HG02623 (cell line): ENCODE measurements at regions not wholly inside any gene's neighbourhood (a gene's known extent, or its start where the extent isn't known, plus 50 kb on each side); places are given as distances from the start of the nearest gene placed in this dataset.
"Not testable (repeated sequence)": the region's sequence is repeated elsewhere in the genome, so short reads cannot be mapped to it uniquely, and the experiment has no call there.

Experiments
- ATAC-seq: cut with Tn5 transposase; IDR thresholded peaks from one replicate; pipeline ENCODE4 v1.9.1; 2021; ENCODE audit warnings: moderate library complexity; ENCODE audit not compliant: unreplicated experiment

- ATAC-seq = no peak
Measured at GRCh38 chr1:221023482-221023881, 144.2 kb downstream of the HLX start.

GRCh38 chr1:221025501-221025900, 146.3 kb downstream of the HLX start:
- ATAC-seq = no peak

GRCh38 chr1:221025956-221026355, 146.7 kb downstream of the HLX start:
- ATAC-seq = no peak

- no peak for ATAC-seq
Measured at GRCh38 chr1:221029981-221030649, 150.9 kb downstream of the HLX start.

GRCh38 chr1:221030990-221031389, 151.7 kb downstream of the HLX start:
- ATAC-seq = no peak

- no peak for ATAC-seq
Measured at GRCh38 chr1:221031458-221032203, 152.4 kb downstream of the HLX start.

- ATAC-seq = no peak
Measured at GRCh38 chr1:221032204-221032585, 153.0 kb downstream of the HLX start.

- ATAC-seq = no peak
Measured at GRCh38 chr1:221032637-221033280, 153.5 kb downstream of the HLX start.

GRCh38 chr1:221035662-221036153, 156.5 kb downstream of the HLX start:
- ATAC-seq = no peak

GRCh38 chr1:221039616-221040015, 160.4 kb downstream of the HLX start:
- ATAC-seq = no peak

- no peak for ATAC-seq
Measured at GRCh38 chr1:221040101-221040500, 160.9 kb downstream of the HLX start.

- ATAC-seq = no peak
Measured at GRCh38 chr1:221040691-221041285, 161.5 kb downstream of the HLX start.

- ATAC-seq = no peak
Measured at GRCh38 chr1:221044538-221044937, 165.3 kb downstream of the HLX start.

GRCh38 chr1:221045151-221045550, 165.9 kb downstream of the HLX start:
- ATAC-seq = no peak

GRCh38 chr1:221045842-221046831, 166.9 kb downstream of the HLX start:
- peak; percentile 86 for ATAC-seq

GRCh38 chr1:221051391-221051790, 172.1 kb downstream of the HLX start:
- not testable (repeated sequence) for ATAC-seq

- ATAC-seq = no peak
Measured at GRCh38 chr1:221053889-221054288, 174.6 kb downstream of the HLX start.

GRCh38 chr1:221059506-221059905, 180.3 kb downstream of the HLX start:
- no peak for ATAC-seq

- ATAC-seq = no peak
Measured at GRCh38 chr1:221063651-221064050, 184.4 kb downstream of the HLX start.

GRCh38 chr1:221066351-221067001, 187.2 kb downstream of the HLX start:
- no peak for ATAC-seq
